ENCODE measurements at regions not wholly inside any gene's neighbourhood (a gene's known extent, or its start where the extent isn't known, plus 50 kb on each side); places are given as distances from the start of the nearest gene placed in this dataset.

DNA sequence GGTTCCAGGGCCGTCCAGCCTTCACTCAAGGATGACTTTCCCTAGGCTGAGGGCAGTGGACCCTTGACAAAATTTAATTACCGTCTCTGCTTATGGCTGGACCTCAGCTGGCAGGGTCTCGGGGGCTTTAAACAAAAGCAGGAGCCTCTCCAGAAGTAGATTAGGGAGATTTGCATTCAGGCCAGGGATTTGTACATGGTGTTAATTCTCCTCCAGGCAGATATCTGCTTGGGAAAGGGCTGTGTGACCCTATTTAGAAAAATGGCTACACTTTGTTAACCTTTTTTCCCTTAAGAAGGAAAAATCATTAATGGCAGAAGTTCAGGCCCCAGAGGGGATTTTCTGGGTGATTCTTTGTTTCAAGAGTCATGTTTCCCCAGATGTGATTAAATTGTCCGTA is 329.1 kb upstream of the C2CD4B start:
- Histone ChIP-seq H3K27me3 (no peaks in the 10 kb centered on the region), H3K4me3 (no peak overlapping the region), H3K9me3 (no peaks in the 10 kb centered on the region), H3K36me3 (no peaks in the 10 kb centered on the region), H3K27ac (no peak overlapping the region), H3K4me1 (peaks cover 0 to 17% of the 10 kb centered on the region in 2 donors)
- intact Hi-C loops (cut with DNase I), result loop anchor here (2.0 kb wide), 1 partner anchor 15 kb away; no protein-coding TSS in a partner anchor
- DNase-seq (ENCODE audit: low spot score in 2 of 2), result no peak
- TF ChIP-seq CTCF (IDR thresholded peaks at IDR 0.05), result no peak

- TF ChIP-seq CTCF (IDR thresholded peaks at IDR 0.05), result no peak
- no peaks in the 10 kb centered on the region for H3K36me3 ChIP-seq
- no peak overlapping the region for H3K4me3 ChIP-seq
- H3K27ac ChIP-seq, result peak overlapping the region; percentile 78 to 84
- DNase-seq (ENCODE audit: low spot score in 2 of 2), result peak; percentile 47 to 89
- intact Hi-C loops (cut with DNase I), result loop anchor here (2.0 to 5.0 kb wide), 2 partner anchors 17 to 41 kb away; no protein-coding TSS in a partner anchor
- no peaks in the 10 kb centered on the region for H3K9me3 ChIP-seq
- peaks cover 0 to 19% of the 10 kb centered on the region in 2 donors for H3K4me1 ChIP-seq
- no peaks in the 10 kb centered on the region for H3K27me3 ChIP-seq
These were observed 330.9 kb upstream of the C2CD4B start for GRCh38 chr15:62495670-62496614.

GRCh38 chr15:62497356-62497755 is 332.3 kb upstream of the C2CD4B start:
- Histone ChIP-seq H3K4me3 (no peak overlapping the region), H3K4me1 (peaks cover 0 to 19% of the 10 kb centered on the region in 2 donors), H3K27me3 (no peaks in the 10 kb centered on the region), H3K9me3 (no peaks in the 10 kb centered on the region), H3K36me3 (no peaks in the 10 kb centered on the region), H3K27ac (peak overlapping the region; percentile 78 to 84)
- no peak for DNase-seq (ENCODE audit: low spot score in 2 of 2)
- intact Hi-C loops (cut with DNase I), result loop anchor here (5.0 kb wide), 1 partner anchor 40 kb away; no protein-coding TSS in a partner anchor
- TF ChIP-seq CTCF (IDR thresholded peaks at IDR 0.05), result no peak

GRCh38 chr15:62498278-62498677 is 333.2 kb upstream of the C2CD4B start:
- no peak for TF ChIP-seq CTCF (IDR thresholded peaks at IDR 0.05)

GRCh38 chr15:62498712-62499111 is 333.6 kb upstream of the C2CD4B start:
- H3K27ac ChIP-seq, result peak overlapping the region; percentile 29 to 78
- intact Hi-C loops (cut with DNase I), result loop anchor here (5.0 kb wide), 1 partner anchor 39 kb away; no protein-coding TSS in a partner anchor
- DNase-seq (ENCODE audit: low spot score in 2 of 2), result no peak
- H3K27me3 ChIP-seq, result no peaks in the 10 kb centered on the region
- H3K9me3 ChIP-seq, result no peaks in the 10 kb centered on the region
- H3K36me3 ChIP-seq, result no peaks in the 10 kb centered on the region
- H3K4me3 ChIP-seq, result no peak overlapping the region
- peaks cover 0 to 30% of the 10 kb centered on the region in 2 donors for H3K4me1 ChIP-seq
- no peak for TF ChIP-seq CTCF (IDR thresholded peaks at IDR 0.05)

More at GRCh38 chr15:62498278-62498677, 333.2 kb upstream of the C2CD4B start:
- Histone ChIP-seq H3K4me1 (peaks cover 0 to 26% of the 10 kb centered on the region in 2 donors), H3K36me3 (no peaks in the 10 kb centered on the region), H3K4me3 (no peak overlapping the region), H3K27me3 (no peaks in the 10 kb centered on the region), H3K9me3 (no peaks in the 10 kb centered on the region), H3K27ac (peak overlapping the region; percentile 29 to 78)
- intact Hi-C loops (cut with DNase I), result loop anchor here (5.0 kb wide), 1 partner anchor 39 kb away; no protein-coding TSS in a partner anchor
- no peak for DNase-seq (ENCODE audit: low spot score in 2 of 2)

Data from ascending aorta (tissue), 2 donors.